Mesothelial cell of epicardium (in vitro differentiated cells): ENCODE measurements at regions not wholly inside any gene's neighbourhood (a gene's known extent, or its start where the extent isn't known, plus 50 kb on each side); places are given as distances from the start of the nearest gene placed in this dataset.

ENCODE experiments used
- DNase-seq, 2 experiments: peaks; one replicate each; pipeline ENCODE4 v3.0.0; 2021; ENCODE audit warnings: low spot score in 2 of 2; ENCODE audit not compliant: unreplicated experiment in 2 of 2
- H3K27ac Mint-ChIP-seq: 2 replicates; pipeline ENCODE4 v1.8.0; 2021; ENCODE audit warnings: mixed read lengths
- H3K27me3 Mint-ChIP-seq: 2 replicates; pipeline ENCODE4 v1.8.0; 2021; ENCODE audit warnings: low read depth, mixed read lengths
- H3K36me3 Mint-ChIP-seq: 2 replicates; pipeline ENCODE4 v1.8.0; 2021; ENCODE audit warnings: mixed read lengths
- H3K4me1 Mint-ChIP-seq: 2 replicates; pipeline ENCODE4 v1.8.0; 2021; ENCODE audit warnings: mixed read lengths
- H3K4me3 Mint-ChIP-seq: 2 replicates; pipeline ENCODE4 v1.8.0; 2021; ENCODE audit warnings: mild to moderate bottlenecking, moderate library complexity, mixed read lengths
- H3K9me3 Mint-ChIP-seq: 2 replicates; pipeline ENCODE4 v1.8.0; 2021; ENCODE audit warnings: mixed read lengths
- CTCF ChIP-seq: fragments of 200-600 bp; sonication (generic); IDR thresholded peaks from one replicate; pipeline ENCODE4 v1.5.0; 2021; ENCODE audit warnings: antibody characterized with exemption; ENCODE audit not compliant: unreplicated experiment

- Mint-ChIP-seq H3K36me3 (peaks cover 6% of the 10 kb centered on the region), H3K27ac (no peak overlapping the region), H3K4me1 (no peaks in the 10 kb centered on the region), H3K9me3 (peaks cover 57% of the 10 kb centered on the region), H3K4me3 (no peak overlapping the region), H3K27me3 (no peaks in the 10 kb centered on the region)
- no peak for TF ChIP-seq CTCF
- DNase-seq, result no peak
Measured at GRCh38 chr18:14921547-14921946, 173.6 kb downstream of the ANKRD30B start.

GRCh38 chr18:14922031-14922430, 174.1 kb downstream of the ANKRD30B start:
- TF ChIP-seq CTCF, result no peak
- Mint-ChIP-seq H3K27me3 (no peaks in the 10 kb centered on the region), H3K4me1 (no peaks in the 10 kb centered on the region), H3K9me3 (peaks cover 59% of the 10 kb centered on the region), H3K27ac (no peak overlapping the region), H3K4me3 (no peak overlapping the region), H3K36me3 (peaks cover 6% of the 10 kb centered on the region)
- no peak for DNase-seq

GRCh38 chr18:14922965-14923565, 175.1 kb downstream of the ANKRD30B start:
- Mint-ChIP-seq H3K27me3 (no peaks in the 10 kb centered on the region), H3K9me3 (peaks cover 55% of the 10 kb centered on the region), H3K4me1 (no peaks in the 10 kb centered on the region), H3K4me3 (no peak overlapping the region), H3K27ac (no peak overlapping the region), H3K36me3 (peaks cover 3% of the 10 kb centered on the region)
- no peak for TF ChIP-seq CTCF
- DNase-seq, result no peak

- Mint-ChIP-seq H3K4me3 (no peak overlapping the region), H3K27me3 (no peaks in the 10 kb centered on the region), H3K27ac (no peak overlapping the region), H3K4me1 (no peaks in the 10 kb centered on the region), H3K36me3 (peaks cover 3% of the 10 kb centered on the region), H3K9me3 (peaks cover 62% of the 10 kb centered on the region)
- DNase-seq, result no peak
- no peak for TF ChIP-seq CTCF
Measured at GRCh38 chr18:14924226-14924625, 176.3 kb downstream of the ANKRD30B start.

- Mint-ChIP-seq H3K27me3 (no peaks in the 10 kb centered on the region), H3K4me3 (no peak overlapping the region), H3K9me3 (peaks cover 66% of the 10 kb centered on the region), H3K36me3 (peaks cover 3% of the 10 kb centered on the region), H3K4me1 (no peaks in the 10 kb centered on the region), H3K27ac (no peak overlapping the region)
- no peak for TF ChIP-seq CTCF
- DNase-seq, result no peak
Measured at GRCh38 chr18:14925281-14925709, 177.3 kb downstream of the ANKRD30B start.

- TF ChIP-seq CTCF, result no peak
- peaks cover 58% of the 10 kb centered on the region for H3K9me3 Mint-ChIP-seq
- no peak for DNase-seq
- H3K36me3 Mint-ChIP-seq, result peaks cover 5% of the 10 kb centered on the region
- no peak overlapping the region for H3K27ac Mint-ChIP-seq
- no peaks in the 10 kb centered on the region for H3K4me1 Mint-ChIP-seq
- no peaks in the 10 kb centered on the region for H3K27me3 Mint-ChIP-seq
- H3K4me3 Mint-ChIP-seq, result no peak overlapping the region
Measured at GRCh38 chr18:14927701-14928100, 179.7 kb downstream of the ANKRD30B start.
